Stomach (tissue), 4 donors: ENCODE measurements at regions not wholly inside any gene's neighbourhood (a gene's known extent, or its start where the extent isn't known, plus 50 kb on each side); places are given as distances from the start of the nearest gene placed in this dataset.

ENCODE experiments used
- POLR2A ChIP-seq, 4 donors: fragments of 450-650 bp; IDR thresholded peaks; one replicate each; pipeline ENCODE4 v1.6.1; 2016; ENCODE audit warnings: antibody characterized with exemption in 4 of 4, control low read depth in 2 of 4, mild to moderate bottlenecking in 1 of 4, moderate library complexity in 1 of 4
- TF ChIP-seq, protein P1 (sequence below), 7 experiments: fragments of 450-650 bp in 4 of 7; fragments of 200-600 bp in 3 of 7; sonication (generic) in 3 of 7; IDR thresholded peaks; one replicate each; pipeline ENCODE4 v1.5.1; 2016 to 2019; ENCODE audit warnings: antibody characterized with exemption in 7 of 7, control low read depth in 2 of 7, mild to moderate bottlenecking in 1 of 7

DNA sequence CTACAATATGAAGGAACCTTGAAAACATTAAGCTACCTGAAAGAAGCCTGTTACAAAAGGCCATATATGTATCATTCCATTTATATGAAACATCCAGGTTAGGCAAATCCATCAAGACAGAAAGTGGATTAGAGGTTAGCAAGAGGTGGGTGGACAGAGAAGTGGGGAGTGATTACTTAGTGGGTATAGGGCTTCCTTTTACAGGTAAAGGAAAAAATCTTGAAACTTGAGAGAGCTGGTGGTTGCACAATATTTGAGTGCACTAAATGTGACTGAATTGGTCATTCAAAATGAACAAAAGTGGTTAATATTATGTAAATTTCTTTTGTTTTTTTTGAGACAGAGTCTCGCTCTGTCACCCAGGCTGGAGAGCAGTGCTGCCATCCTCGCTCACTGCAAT, 119.4 kb upstream of the KIF5B start:
- no peak for TF ChIP-seq POLR2A (IDR thresholded peaks at IDR 0.05)
- TF ChIP-seq, protein P1, sequence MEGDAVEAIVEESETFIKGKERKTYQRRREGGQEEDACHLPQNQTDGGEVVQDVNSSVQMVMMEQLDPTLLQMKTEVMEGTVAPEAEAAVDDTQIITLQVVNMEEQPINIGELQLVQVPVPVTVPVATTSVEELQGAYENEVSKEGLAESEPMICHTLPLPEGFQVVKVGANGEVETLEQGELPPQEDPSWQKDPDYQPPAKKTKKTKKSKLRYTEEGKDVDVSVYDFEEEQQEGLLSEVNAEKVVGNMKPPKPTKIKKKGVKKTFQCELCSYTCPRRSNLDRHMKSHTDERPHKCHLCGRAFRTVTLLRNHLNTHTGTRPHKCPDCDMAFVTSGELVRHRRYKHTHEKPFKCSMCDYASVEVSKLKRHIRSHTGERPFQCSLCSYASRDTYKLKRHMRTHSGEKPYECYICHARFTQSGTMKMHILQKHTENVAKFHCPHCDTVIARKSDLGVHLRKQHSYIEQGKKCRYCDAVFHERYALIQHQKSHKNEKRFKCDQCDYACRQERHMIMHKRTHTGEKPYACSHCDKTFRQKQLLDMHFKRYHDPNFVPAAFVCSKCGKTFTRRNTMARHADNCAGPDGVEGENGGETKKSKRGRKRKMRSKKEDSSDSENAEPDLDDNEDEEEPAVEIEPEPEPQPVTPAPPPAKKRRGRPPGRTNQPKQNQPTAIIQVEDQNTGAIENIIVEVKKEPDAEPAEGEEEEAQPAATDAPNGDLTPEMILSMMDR (IDR thresholded peaks at IDR 0.05) = no peak
